GM19351 (cell line): ENCODE measurements at regions not wholly inside any gene's neighbourhood (a gene's known extent, or its start where the extent isn't known, plus 50 kb on each side); places are given as distances from the start of the nearest gene placed in this dataset.

Source experiments
- ATAC-seq: cut with Tn5 transposase; IDR thresholded peaks from one replicate; pipeline ENCODE4 v1.9.1; 2021; ENCODE audit warnings: mild to moderate bottlenecking, moderate library complexity; ENCODE audit not compliant: unreplicated experiment

- ATAC-seq: no peak
Observed at GRCh38 chr2:41445865-41446264, 602.0 kb upstream of the PKDCC start.

GRCh38 chr2:41446266-41446665 lies 601.6 kb upstream of the PKDCC start:
- ATAC-seq: no peak

GRCh38 chr2:41448221-41448620 lies 599.6 kb upstream of the PKDCC start:
- ATAC-seq: no peak

GRCh38 chr2:41457026-41457425 lies 590.8 kb upstream of the PKDCC start:
- ATAC-seq: no peak

GRCh38 chr2:41460661-41461060 lies 587.2 kb upstream of the PKDCC start:
- ATAC-seq: no peak

- ATAC-seq: no peak
Observed at GRCh38 chr2:41464395-41464794, 583.4 kb upstream of the PKDCC start.

- ATAC-seq: no peak
Observed at GRCh38 chr2:41475959-41476358, 571.9 kb upstream of the PKDCC start.

- no peak for ATAC-seq
Observed at GRCh38 chr2:41482659-41483058, 565.2 kb upstream of the PKDCC start.

GRCh38 chr2:41483226-41483625 lies 564.6 kb upstream of the PKDCC start:
- no peak for ATAC-seq

GRCh38 chr2:41483982-41484857 lies 563.6 kb upstream of the PKDCC start:
- ATAC-seq: no peak

GRCh38 chr2:41484858-41485234 lies 563.0 kb upstream of the PKDCC start:
- no peak for ATAC-seq

- no peak for ATAC-seq
Observed at GRCh38 chr2:41486948-41487347, 560.9 kb upstream of the PKDCC start.

- peak; percentile 53 for ATAC-seq
Observed at GRCh38 chr2:41488888-41489287, 558.9 kb upstream of the PKDCC start.

GRCh38 chr2:41489638-41490037 lies 558.2 kb upstream of the PKDCC start:
- ATAC-seq: no peak

GRCh38 chr2:41495050-41495449 lies 552.8 kb upstream of the PKDCC start:
- no peak for ATAC-seq

- no peak for ATAC-seq
Observed at GRCh38 chr2:41496908-41497307, 550.9 kb upstream of the PKDCC start.

- no peak for ATAC-seq
Observed at GRCh38 chr2:41498781-41499180, 549.0 kb upstream of the PKDCC start.

GRCh38 chr2:41500895-41501294 lies 546.9 kb upstream of the PKDCC start:
- no peak for ATAC-seq

GRCh38 chr2:41502752-41503151 lies 545.1 kb upstream of the PKDCC start:
- ATAC-seq: no peak

- ATAC-seq: no peak
Observed at GRCh38 chr2:41504532-41504931, 543.3 kb upstream of the PKDCC start.

GRCh38 chr2:41510108-41510507 lies 537.7 kb upstream of the PKDCC start:
- ATAC-seq: no peak

- no peak for ATAC-seq
Observed at GRCh38 chr2:41521211-41521610, 526.6 kb upstream of the PKDCC start.
